Epithelial cell of proximal tubule (primary cell): ENCODE measurements at regions not wholly inside any gene's neighbourhood (a gene's known extent, or its start where the extent isn't known, plus 50 kb on each side); places are given as distances from the start of the nearest gene placed in this dataset.

Source experiments
- DNase-seq: peaks from one replicate; pipeline ENCODE4 v3.0.0-alpha.2; 2011; ENCODE audit warnings: low read depth
- H3K4me3 ChIP-seq: 2 replicates; pipeline ENCODE4 v1.5.1; 2011; ENCODE audit warnings: low read depth, mild to moderate bottlenecking, low read length
- TF ChIP-seq, protein P1 (sequence below): conservative IDR thresholded peaks from 2 replicates; pipeline ENCODE4 v1.5.1; 2012; ENCODE audit warnings: low read depth, mild to moderate bottlenecking, low read length

DNA sequence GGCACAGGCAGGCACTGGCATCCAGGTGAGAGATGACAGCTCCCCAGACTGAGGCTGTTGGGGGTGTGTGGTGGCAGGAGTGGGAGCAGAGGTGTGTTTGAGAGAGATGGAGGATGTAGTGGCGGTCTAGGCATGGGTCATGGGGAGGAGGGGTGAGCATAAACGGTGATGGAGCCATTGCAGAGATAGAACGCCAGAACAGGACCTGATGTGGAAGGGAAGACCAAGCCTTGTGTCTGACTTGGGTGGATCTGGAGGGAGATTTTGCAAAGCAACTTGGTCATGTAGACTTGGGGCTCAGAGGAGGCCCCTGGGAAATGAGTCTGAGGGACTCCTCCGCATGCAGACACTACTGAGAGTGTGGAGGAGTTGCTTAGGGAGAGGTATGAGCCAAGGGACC is 50.0 kb upstream of the CLDN5 start:
- no peak overlapping the region for H3K4me3 ChIP-seq
- DNase-seq, result no peak
- TF ChIP-seq, protein P1, sequence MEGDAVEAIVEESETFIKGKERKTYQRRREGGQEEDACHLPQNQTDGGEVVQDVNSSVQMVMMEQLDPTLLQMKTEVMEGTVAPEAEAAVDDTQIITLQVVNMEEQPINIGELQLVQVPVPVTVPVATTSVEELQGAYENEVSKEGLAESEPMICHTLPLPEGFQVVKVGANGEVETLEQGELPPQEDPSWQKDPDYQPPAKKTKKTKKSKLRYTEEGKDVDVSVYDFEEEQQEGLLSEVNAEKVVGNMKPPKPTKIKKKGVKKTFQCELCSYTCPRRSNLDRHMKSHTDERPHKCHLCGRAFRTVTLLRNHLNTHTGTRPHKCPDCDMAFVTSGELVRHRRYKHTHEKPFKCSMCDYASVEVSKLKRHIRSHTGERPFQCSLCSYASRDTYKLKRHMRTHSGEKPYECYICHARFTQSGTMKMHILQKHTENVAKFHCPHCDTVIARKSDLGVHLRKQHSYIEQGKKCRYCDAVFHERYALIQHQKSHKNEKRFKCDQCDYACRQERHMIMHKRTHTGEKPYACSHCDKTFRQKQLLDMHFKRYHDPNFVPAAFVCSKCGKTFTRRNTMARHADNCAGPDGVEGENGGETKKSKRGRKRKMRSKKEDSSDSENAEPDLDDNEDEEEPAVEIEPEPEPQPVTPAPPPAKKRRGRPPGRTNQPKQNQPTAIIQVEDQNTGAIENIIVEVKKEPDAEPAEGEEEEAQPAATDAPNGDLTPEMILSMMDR, result no peak

DNA sequence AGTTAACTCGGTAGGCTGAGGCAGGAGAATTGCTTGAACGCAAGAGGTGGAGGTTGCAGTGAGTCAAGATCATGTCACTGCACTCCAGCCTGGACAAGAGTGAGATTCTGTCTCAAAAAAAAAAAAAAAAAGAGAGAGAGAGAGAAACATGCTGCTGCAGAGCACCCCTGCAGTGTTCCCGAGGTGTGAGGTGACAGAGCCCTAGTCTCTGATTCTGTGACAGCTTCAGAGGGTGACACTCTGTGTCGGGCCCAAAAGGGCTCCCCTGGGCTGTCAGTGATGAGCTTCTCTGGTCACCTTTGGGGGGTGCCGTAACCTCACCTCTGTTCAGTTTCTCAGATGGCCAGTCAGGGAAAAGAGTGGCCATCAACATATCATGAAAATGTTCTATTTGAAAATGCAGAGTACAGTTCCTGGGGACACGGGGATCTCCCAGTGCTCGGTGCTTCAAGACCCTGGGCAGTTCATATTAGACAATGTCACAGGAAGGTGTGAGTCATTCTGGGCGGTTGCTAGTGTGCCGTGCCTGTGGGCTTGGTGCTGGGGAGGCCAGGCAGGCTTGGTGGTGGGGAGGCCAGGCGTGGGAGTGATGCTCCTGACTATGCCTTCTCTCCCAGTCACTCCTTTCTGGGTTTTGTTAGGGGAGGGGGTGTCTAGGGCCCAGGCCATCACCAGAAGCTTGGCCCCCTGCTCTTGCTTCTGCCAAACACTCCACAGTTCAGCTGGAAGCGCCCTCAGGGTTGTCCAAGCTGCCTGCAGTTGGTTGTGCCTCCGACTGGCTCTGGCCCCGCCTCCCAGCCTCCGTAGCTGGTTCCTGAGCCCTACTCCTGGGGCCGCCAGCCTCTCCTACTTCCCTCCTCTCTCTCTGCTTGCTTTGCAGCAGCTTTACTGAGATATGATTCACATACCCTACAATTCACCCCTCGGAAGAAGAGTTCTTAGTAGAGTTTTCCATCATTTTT is 52.5 kb upstream of the CLDN5 start:
- H3K4me3 ChIP-seq, result no peak overlapping the region
- no peak for DNase-seq
- TF ChIP-seq, protein P1, result no peak

DNA sequence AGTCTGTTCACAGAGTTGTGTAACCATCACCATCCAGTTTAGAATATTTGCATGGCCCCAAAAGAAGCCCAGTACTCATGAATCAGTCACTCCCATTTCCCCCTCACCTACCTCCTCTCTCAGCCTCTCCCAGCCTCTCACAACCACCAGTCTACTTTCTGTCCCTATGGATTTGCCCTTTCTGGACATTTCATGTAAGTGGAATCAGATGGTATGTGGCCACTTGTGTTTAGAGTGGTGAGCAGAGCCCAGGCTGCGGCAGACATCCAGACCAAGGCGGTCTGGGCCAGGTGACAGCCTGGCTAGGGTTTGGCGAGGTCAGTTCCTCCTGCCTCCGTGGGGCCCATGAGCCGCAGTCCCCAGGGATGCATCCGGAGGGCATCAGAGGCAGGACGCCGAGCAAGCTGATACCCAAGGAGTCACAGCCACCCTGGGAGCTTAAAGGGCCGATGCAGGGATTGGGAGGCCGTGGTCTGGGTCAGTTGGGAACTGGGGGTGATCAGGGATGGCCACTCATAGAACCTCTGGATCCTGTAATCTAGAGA is 53.3 kb upstream of the CLDN5 start:
- no peak overlapping the region for H3K4me3 ChIP-seq
- TF ChIP-seq, protein P1, result no peak
- no peak for DNase-seq

DNA sequence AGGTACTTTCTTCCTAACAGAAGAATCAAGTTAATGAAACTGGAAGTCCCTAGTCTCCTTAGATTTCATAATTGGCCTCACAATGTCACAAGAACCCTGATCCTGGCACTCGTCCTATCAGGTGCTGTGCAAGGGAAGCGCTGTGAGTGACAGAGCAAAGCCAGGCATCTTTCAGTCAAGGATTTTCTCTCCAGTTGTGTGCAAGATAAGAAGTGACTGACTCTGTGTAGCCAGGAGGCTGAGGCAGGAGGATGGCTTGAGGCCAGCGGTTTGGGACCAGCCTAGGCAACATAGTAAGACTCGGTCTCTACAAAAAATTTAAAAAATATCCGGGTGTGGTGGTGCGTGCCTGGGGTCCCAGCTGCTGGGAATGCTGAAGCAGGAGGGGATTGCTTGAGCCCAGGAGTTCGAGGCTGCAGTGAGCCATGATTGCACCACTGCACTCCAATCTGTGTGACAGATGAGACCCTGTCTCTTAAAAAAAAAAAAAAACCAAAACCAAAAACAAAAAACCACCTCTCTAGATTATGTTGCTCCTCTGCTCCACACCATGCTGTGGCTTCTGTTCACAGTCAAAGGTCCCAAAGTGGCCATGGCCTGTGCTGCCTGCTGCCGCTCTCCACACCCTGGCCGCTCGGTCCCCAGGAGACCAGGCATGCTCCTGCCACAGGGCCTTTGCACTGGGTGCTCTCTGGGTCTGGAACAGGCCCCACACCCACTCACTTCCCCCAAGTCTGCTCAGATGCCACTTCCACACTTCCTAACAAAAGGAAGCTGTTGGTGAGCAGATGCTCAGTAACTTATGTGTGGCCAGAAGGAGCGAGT is 54.2 kb upstream of the CLDN5 start:
- H3K4me3 ChIP-seq, result no peak overlapping the region
- TF ChIP-seq, protein P1, result no peak
- DNase-seq, result no peak

DNA sequence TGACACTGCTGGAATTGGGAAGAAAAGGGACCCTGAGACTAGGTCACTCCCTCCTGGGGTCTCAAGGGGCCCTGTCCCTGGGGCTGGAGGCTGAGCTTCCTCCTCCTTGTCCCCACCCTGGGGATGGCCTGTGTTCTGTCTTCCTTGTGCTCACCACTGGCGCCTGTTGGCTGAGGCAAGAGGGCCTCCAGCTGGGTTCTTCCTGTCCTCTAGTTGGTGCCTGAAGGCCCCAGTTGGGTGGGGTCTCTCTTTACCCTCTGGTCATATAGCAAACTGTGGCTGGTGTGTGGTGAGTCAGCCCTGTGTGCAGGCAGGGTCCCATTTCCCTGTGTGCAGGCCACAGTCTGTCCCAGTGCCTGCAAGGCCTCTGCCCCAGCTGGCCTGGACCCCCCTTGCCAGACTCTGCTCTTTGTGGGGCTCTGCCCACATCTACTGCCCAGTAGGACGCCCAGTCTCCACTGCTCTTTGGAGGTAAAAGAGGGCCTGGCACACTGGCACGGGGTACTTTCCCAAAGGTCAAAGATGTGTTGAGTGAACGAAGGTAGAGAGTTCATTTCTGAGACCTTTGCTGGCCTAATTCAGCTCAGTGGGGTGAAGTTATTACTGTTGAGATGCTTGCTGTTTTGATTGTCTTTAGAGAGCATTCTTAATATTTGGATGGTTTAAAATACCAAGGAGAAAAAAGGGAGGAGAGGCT is 55.1 kb upstream of the CLDN5 start:
- DNase-seq, result no peak
- TF ChIP-seq, protein P1, result no peak
- no peak overlapping the region for H3K4me3 ChIP-seq

DNA sequence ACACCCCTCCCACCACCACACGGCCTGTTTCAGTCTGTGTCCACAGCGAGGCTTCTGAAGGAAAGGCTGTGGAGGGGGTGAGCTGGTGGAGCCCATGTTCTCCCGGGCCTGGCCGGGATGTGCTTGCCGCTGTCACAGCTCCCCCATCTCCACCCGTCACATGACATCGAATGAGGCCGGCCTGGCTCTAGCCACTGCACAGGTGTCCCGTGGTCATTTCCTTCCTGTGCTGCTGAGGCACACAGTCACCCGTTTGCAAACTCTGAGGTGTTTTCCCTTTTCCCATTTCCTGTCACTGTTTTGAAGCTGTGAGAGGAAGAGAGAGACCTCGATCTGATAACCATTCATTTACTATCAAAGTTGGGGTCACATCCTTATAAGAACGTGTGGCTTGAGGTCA is 55.7 kb upstream of the CLDN5 start:
- H3K4me3 ChIP-seq, result no peak overlapping the region
- no peak for DNase-seq
- TF ChIP-seq, protein P1, result no peak
